Fibroblast of pulmonary artery (primary cell): ENCODE measurements at regions not wholly inside any gene's neighbourhood (a gene's known extent, or its start where the extent isn't known, plus 50 kb on each side); places are given as distances from the start of the nearest gene placed in this dataset.

Experiments used
- DNase-seq: peaks from one replicate; pipeline ENCODE4 v3.0.0-alpha.2; 2010; ENCODE audit warnings: low read depth
- H3K4me3 ChIP-seq: replicated peaks from 2 replicates; pipeline ENCODE4 v1.5.1; 2011; ENCODE audit warnings: low read depth, mild to moderate bottlenecking, control low read depth, low read length, moderate library complexity
- TF ChIP-seq, protein P1 (sequence below): IDR thresholded peaks from 2 replicates; pipeline ENCODE4 v1.5.1; 2011; ENCODE audit warnings: mild to moderate bottlenecking, control low read depth, low read length, inconsistent platforms; ENCODE audit errors: missing control alignments

DNA sequence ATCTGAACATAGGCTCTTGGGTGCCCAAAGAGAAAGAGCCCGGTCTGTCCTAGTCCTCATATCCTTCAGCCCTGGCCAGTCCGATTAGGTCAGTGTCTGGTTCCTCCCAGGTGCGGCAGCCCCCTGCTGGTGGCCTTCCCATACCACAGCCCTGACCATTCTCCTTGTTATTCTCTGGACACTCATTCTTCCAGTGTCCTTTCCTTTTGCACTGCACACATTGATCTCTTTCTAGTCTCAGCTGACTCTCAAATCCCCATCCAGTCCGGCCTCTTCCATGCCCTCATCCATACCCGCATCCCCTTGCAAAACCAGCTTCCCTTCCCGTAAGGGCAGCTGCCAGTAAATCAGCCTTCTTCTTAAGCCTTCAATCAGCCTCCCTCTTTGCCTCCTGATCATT is 1316.3 kb downstream of the TMEM121 start:
- TF ChIP-seq, protein P1, sequence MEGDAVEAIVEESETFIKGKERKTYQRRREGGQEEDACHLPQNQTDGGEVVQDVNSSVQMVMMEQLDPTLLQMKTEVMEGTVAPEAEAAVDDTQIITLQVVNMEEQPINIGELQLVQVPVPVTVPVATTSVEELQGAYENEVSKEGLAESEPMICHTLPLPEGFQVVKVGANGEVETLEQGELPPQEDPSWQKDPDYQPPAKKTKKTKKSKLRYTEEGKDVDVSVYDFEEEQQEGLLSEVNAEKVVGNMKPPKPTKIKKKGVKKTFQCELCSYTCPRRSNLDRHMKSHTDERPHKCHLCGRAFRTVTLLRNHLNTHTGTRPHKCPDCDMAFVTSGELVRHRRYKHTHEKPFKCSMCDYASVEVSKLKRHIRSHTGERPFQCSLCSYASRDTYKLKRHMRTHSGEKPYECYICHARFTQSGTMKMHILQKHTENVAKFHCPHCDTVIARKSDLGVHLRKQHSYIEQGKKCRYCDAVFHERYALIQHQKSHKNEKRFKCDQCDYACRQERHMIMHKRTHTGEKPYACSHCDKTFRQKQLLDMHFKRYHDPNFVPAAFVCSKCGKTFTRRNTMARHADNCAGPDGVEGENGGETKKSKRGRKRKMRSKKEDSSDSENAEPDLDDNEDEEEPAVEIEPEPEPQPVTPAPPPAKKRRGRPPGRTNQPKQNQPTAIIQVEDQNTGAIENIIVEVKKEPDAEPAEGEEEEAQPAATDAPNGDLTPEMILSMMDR, result no peak
- no peak for DNase-seq
- no peak overlapping the region for H3K4me3 ChIP-seq

DNA sequence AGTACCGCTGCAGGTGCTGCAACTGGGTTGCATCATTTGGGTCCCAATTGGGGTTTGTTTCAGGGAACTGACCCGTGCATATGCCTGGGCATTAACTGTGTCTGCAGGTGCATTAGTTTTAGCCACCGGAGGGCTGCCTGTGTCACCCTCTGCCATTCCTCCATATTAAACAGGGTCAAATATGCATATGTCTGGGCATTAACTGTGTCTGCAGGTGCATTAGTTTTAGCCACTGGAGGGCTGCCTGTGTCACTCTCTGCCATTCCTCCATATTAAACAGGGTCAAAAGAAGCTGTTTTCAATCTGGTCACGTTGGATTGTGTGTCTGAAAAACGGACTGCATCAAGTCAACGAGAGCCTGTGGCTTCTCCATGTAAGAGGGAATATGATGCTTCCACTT is 1317.0 kb downstream of the TMEM121 start:
- no peak for DNase-seq
- TF ChIP-seq, protein P1, result no peak
- H3K4me3 ChIP-seq, result no peak overlapping the region

- DNase-seq, result no peak
- TF ChIP-seq, protein P1, result no peak
- H3K4me3 ChIP-seq, result no peak overlapping the region
Observed at GRCh38 chr14:106843951-106844483, 1317.6 kb downstream of the TMEM121 start.

DNA sequence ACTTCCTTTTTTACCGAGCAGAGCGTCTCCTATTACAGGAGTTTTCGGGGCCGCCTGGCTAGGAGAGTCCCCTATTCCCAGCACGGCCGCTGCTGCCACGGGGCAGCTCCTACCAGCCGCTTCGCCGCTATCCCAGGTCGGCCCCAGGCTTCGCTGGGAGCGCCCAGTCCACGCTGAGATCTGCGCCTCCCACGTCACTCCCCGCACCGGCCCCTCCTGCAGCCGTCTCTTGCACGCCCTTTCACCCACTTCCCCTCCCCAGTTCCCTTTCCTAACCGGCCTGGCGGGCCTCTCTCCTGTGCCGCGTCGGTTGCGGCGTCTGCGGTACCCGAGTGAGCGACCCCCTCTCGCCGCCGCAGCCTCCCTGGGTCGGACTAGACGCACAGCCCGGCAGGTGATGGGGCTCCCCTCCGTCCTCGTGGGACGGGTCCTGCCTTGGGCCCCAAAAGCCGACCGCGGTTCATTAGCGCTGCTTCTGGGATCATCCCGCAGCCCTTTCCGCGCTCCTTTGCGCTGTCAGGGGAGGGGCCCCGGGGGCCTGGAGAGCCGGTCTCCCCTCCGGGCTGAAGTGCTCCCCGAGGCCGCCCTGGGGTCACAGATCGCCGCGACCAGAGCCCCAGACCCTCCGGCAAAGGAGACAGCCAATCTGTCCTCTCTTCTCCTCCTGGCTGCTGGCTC is 1318.4 kb downstream of the TMEM121 start:
- no peak overlapping the region for H3K4me3 ChIP-seq
- DNase-seq, result no peak
- TF ChIP-seq, protein P1, result no peak

DNA sequence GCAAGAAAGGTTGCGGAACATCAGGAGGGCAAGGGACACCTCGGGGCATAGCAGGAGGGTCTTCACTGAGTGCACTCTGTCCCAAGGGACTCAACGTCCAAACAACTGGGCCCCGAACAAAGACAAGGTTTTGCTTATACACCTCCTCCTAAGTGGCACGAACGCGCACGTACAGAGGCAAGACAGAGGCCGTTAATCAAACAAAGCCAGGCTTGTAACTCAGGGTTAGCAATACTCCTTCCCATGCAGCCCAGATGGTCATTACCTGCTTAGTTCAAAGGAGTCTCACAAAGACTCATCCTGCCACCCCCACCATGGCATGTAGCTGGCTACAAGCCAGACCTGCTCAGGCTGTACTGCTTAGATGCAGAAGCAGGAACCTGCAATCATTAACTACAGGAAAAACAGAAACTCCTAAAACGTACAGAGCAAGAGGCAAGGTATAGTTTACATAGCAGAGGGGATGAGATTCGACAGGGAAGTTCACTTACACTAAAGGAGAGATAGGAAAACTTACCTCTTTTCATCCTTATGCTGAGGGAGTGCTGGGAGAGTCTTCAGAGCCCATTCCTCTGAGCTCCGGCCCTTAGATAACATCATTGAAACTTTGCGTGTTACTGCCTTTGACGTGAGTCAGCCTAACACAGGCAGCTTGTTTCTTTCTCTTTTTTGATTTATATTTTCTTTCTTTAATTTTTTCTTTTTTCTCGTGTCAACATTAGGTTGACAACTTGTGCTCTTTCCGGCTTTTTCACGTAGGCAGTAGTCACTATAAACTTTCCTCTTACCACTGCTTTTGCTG is 1319.1 kb downstream of the TMEM121 start:
- no peak overlapping the region for H3K4me3 ChIP-seq
- TF ChIP-seq, protein P1, result no peak
- no peak for DNase-seq

- TF ChIP-seq, protein P1, result no peak
- H3K4me3 ChIP-seq, result no peak overlapping the region
- no peak for DNase-seq
Observed at GRCh38 chr14:106846218-106846617, 1319.8 kb downstream of the TMEM121 start.
